Islet precursor cell (in vitro differentiated cells): ENCODE measurements at regions not wholly inside any gene's neighbourhood (a gene's known extent, or its start where the extent isn't known, plus 50 kb on each side); places are given as distances from the start of the nearest gene placed in this dataset.
"Not testable (repeated sequence)": the region's sequence is repeated elsewhere in the genome, so short reads cannot be mapped to it uniquely, and the experiment has no call there.

Experiments used
- DNase-seq: peaks from one replicate; pipeline ENCODE4 v3.0.0-alpha.2; 2018

GRCh38 chr5:87588316-87588715, 175.6 kb upstream of the CCNH start:
- DNase-seq, result no peak

- DNase-seq, result not testable (repeated sequence)
Observed at GRCh38 chr5:87583704-87584103, 171.0 kb upstream of the CCNH start.

GRCh38 chr5:87582149-87582548, 169.4 kb upstream of the CCNH start:
- no peak for DNase-seq

- no peak for DNase-seq
Observed at GRCh38 chr5:87581661-87582060, 168.9 kb upstream of the CCNH start.

- DNase-seq, result no peak
Observed at GRCh38 chr5:87579678-87580077, 166.9 kb upstream of the CCNH start.

GRCh38 chr5:87576867-87577266, 164.1 kb upstream of the CCNH start:
- no peak for DNase-seq

GRCh38 chr5:87576306-87576705, 163.6 kb upstream of the CCNH start:
- DNase-seq, result not testable (repeated sequence)

GRCh38 chr5:87574106-87574505, 161.4 kb upstream of the CCNH start:
- no peak for DNase-seq

- no peak for DNase-seq
Observed at GRCh38 chr5:87572611-87573010, 159.9 kb upstream of the CCNH start.

- DNase-seq, result no peak
Observed at GRCh38 chr5:87572090-87572489, 159.4 kb upstream of the CCNH start.

- no peak for DNase-seq
Observed at GRCh38 chr5:87570366-87570765, 157.6 kb upstream of the CCNH start.

- DNase-seq, result no peak
Observed at GRCh38 chr5:87562068-87562467, 149.3 kb upstream of the CCNH start.

- no peak for DNase-seq
Observed at GRCh38 chr5:87560528-87560927, 147.8 kb upstream of the CCNH start.

- no peak for DNase-seq
Observed at GRCh38 chr5:87551911-87552310, 139.2 kb upstream of the CCNH start.

GRCh38 chr5:87541676-87542075, 128.9 kb upstream of the CCNH start:
- DNase-seq, result no peak

GRCh38 chr5:87541033-87541432, 128.3 kb upstream of the CCNH start:
- DNase-seq, result peak; percentile 57

- no peak for DNase-seq
Observed at GRCh38 chr5:87539839-87540238, 127.1 kb upstream of the CCNH start.

GRCh38 chr5:87536365-87536764, 123.6 kb upstream of the CCNH start:
- no peak for DNase-seq

- no peak for DNase-seq
Observed at GRCh38 chr5:87535706-87536105, 123.0 kb upstream of the CCNH start.

GRCh38 chr5:87529486-87530076, 116.9 kb upstream of the CCNH start:
- DNase-seq, result no peak

GRCh38 chr5:87526131-87526530, 113.4 kb upstream of the CCNH start:
- DNase-seq, result no peak

- peak; percentile 60 for DNase-seq
Observed at GRCh38 chr5:87524217-87524616, 111.5 kb upstream of the CCNH start.

- not testable (repeated sequence) for DNase-seq
Observed at GRCh38 chr5:87511778-87512177, 99.0 kb upstream of the CCNH start.

- no peak for DNase-seq
Observed at GRCh38 chr5:87503004-87503403, 90.3 kb upstream of the CCNH start.
